Testis (tissue), 2 donors: ENCODE measurements at regions not wholly inside any gene's neighbourhood (a gene's known extent, or its start where the extent isn't known, plus 50 kb on each side); places are given as distances from the start of the nearest gene placed in this dataset.

ENCODE experiments used
- DNase-seq: peaks from one replicate; pipeline ENCODE4 v3.0.0-alpha.2; 2019
- H3K27ac ChIP-seq, 2 donors: fragments of 200-600 bp; sonication (generic); one replicate each; pipeline ENCODE4 v1.5.1; 2019
- H3K27me3 ChIP-seq: fragments of 200-600 bp; sonication (generic); one replicate; pipeline ENCODE4 v1.5.1; 2019
- H3K36me3 ChIP-seq: fragments of 200-600 bp; sonication (generic); one replicate; pipeline ENCODE4 v1.5.1; 2017; ENCODE audit warnings: low read depth; ENCODE audit errors: missing control alignments
- H3K4me1 ChIP-seq: fragments of 200-600 bp; sonication (generic); one replicate; pipeline ENCODE4 v1.5.1; 2019
- H3K4me3 ChIP-seq, 2 donors: fragments of 200-600 bp; sonication (generic); one replicate each; pipeline ENCODE4 v1.5.1; 2017 to 2019
- H3K9me3 ChIP-seq: fragments of 200-600 bp; sonication (generic); one replicate; pipeline ENCODE4 v1.5.1; 2017
- POLR2A ChIP-seq: fragments of 450-650 bp; IDR thresholded peaks from one replicate; pipeline ENCODE4 v1.6.1; 2017; ENCODE audit warnings: antibody characterized with exemption, mild to moderate bottlenecking, moderate library complexity
- WGBS, 2 donors: methylation state at CpG; one replicate each; pipeline ENCODE4 v1.1.5; 2018; 5-methylcytosine and 5-hydroxymethylcytosine counted together
- intact Hi-C: fragments of 100-400 bp; cut with DNase I; formaldehyde crosslinking; loops from one replicate; pipeline ENCODE4 v1.15.1; 2023; ENCODE audit warnings: low total_unique reads
- TF ChIP-seq, protein P1 (sequence below), 3 experiments: fragments of 450-650 bp in 2 of 3; fragments of 200-600 bp in 1 of 3; sonication (generic) in 1 of 3; IDR thresholded peaks; one replicate each; pipeline ENCODE4 v1.5.1; 2016 to 2019; ENCODE audit warnings: antibody characterized with exemption in 3 of 3, mild to moderate bottlenecking in 2 of 3, moderate library complexity in 1 of 3

- intact Hi-C loops: no loop called here
- no peak overlapping the region for H3K4me3 ChIP-seq
- no peak for TF ChIP-seq POLR2A
- TF ChIP-seq, protein P1, sequence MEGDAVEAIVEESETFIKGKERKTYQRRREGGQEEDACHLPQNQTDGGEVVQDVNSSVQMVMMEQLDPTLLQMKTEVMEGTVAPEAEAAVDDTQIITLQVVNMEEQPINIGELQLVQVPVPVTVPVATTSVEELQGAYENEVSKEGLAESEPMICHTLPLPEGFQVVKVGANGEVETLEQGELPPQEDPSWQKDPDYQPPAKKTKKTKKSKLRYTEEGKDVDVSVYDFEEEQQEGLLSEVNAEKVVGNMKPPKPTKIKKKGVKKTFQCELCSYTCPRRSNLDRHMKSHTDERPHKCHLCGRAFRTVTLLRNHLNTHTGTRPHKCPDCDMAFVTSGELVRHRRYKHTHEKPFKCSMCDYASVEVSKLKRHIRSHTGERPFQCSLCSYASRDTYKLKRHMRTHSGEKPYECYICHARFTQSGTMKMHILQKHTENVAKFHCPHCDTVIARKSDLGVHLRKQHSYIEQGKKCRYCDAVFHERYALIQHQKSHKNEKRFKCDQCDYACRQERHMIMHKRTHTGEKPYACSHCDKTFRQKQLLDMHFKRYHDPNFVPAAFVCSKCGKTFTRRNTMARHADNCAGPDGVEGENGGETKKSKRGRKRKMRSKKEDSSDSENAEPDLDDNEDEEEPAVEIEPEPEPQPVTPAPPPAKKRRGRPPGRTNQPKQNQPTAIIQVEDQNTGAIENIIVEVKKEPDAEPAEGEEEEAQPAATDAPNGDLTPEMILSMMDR (IDR thresholded peaks at IDR 0.05): no peak
- no peaks in the 10 kb centered on the region for H3K4me1 ChIP-seq
- H3K36me3 ChIP-seq: no peaks in the 10 kb centered on the region
- WGBS, 2 donors: 74 to 87% methylated on average over 2 of the region's 2 CpGs
- no peaks in the 10 kb centered on the region for H3K9me3 ChIP-seq
- no peak overlapping the region for H3K27ac ChIP-seq
- no peak for DNase-seq
- no peaks in the 10 kb centered on the region for H3K27me3 ChIP-seq
Measured at GRCh38 chr13:80860845-80861244, 519.9 kb upstream of the SPRY2 start.

DNA sequence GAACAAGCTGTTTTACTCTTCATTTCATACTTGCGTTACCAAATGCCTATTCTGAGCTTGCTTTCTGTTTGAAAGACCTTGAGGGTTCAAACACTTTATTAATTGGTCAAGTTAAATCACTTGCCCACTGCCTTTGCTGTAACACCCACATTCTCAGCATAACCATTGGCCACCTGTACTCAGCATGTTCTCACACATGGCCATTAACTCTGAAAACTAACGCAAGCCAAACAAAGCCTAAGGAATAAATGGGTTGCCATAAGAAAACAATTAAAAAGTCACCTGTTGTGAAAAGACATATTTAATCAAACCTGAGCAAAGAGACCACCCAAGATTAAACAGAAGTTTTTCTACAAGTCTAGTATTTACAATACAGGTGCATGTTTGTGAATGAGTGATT, 517.2 kb upstream of the SPRY2 start:
- H3K4me3 ChIP-seq: no peak overlapping the region
- H3K36me3 ChIP-seq: no peaks in the 10 kb centered on the region
- no peak for TF ChIP-seq POLR2A
- TF ChIP-seq, protein P1 (IDR thresholded peaks at IDR 0.05): no peak
- DNase-seq: no peak
- no peak overlapping the region for H3K27ac ChIP-seq
- H3K4me1 ChIP-seq: no peaks in the 10 kb centered on the region
- intact Hi-C loops: no loop called here
- no peaks in the 10 kb centered on the region for H3K9me3 ChIP-seq
- WGBS, 2 donors: 85 to 90% methylated on average over 2 of the region's 2 CpGs
- H3K27me3 ChIP-seq: no peaks in the 10 kb centered on the region

GRCh38 chr13:80857321-80857720, 516.4 kb upstream of the SPRY2 start:
- H3K27ac ChIP-seq: no peak overlapping the region
- intact Hi-C loops: no loop called here
- H3K36me3 ChIP-seq: no peaks in the 10 kb centered on the region
- H3K27me3 ChIP-seq: no peaks in the 10 kb centered on the region
- no peaks in the 10 kb centered on the region for H3K4me1 ChIP-seq
- TF ChIP-seq, protein P1 (IDR thresholded peaks at IDR 0.05): no peak
- no peak for TF ChIP-seq POLR2A
- no peak overlapping the region for H3K4me3 ChIP-seq
- no peaks in the 10 kb centered on the region for H3K9me3 ChIP-seq
- no peak for DNase-seq

DNA sequence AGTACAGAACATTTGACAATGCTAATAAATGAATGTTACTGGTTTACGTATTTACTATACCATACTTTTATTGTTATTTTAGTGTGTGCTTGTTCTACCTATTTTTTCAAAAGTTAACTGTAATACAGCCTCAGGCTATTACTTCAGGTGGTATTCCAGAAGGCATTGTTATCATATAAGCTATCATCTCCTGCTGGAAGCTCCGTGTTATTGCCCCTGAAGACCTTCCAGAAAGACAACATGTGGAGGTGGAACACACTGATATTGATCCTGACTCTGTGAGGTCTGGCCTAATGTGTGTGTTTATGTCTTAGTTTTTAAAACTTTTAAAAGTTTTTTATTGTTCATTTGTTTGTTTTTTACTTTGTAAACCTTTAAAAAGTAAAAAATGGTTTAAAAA, 509.8 kb upstream of the SPRY2 start:
- H3K27me3 ChIP-seq: no peaks in the 10 kb centered on the region
- H3K4me3 ChIP-seq: no peak overlapping the region
- WGBS, 2 donors: 83 to 89% methylated on average over 2 of the region's 2 CpGs
- intact Hi-C loops: no loop called here
- no peaks in the 10 kb centered on the region for H3K9me3 ChIP-seq
- no peak overlapping the region for H3K27ac ChIP-seq
- no peak for TF ChIP-seq POLR2A
- TF ChIP-seq, protein P1 (IDR thresholded peaks at IDR 0.05): no peak
- H3K36me3 ChIP-seq: no peaks in the 10 kb centered on the region
- DNase-seq: no peak
- H3K4me1 ChIP-seq: no peaks in the 10 kb centered on the region

- intact Hi-C loops: no loop called here
- 92 to 94% methylated on average over 1 of the region's 1 CpG for WGBS, 2 donors
Measured at GRCh38 chr13:80844164-80844563, 503.2 kb upstream of the SPRY2 start.

More at GRCh38 chr13:80844164-80844563, 503.2 kb upstream of the SPRY2 start:
- H3K4me1 ChIP-seq: no peaks in the 10 kb centered on the region
- no peak overlapping the region for H3K27ac ChIP-seq
- H3K4me3 ChIP-seq: no peak overlapping the region
- no peaks in the 10 kb centered on the region for H3K9me3 ChIP-seq
- H3K27me3 ChIP-seq: no peaks in the 10 kb centered on the region
- TF ChIP-seq, protein P1 (IDR thresholded peaks at IDR 0.05): no peak
- no peak for TF ChIP-seq POLR2A
- no peaks in the 10 kb centered on the region for H3K36me3 ChIP-seq
- no peak for DNase-seq
